GM21367 (cell line): ENCODE measurements at regions not wholly inside any gene's neighbourhood (a gene's known extent, or its start where the extent isn't known, plus 50 kb on each side); places are given as distances from the start of the nearest gene placed in this dataset.

ENCODE experiments used
- ATAC-seq: cut with Tn5 transposase; IDR thresholded peaks from one replicate; pipeline ENCODE4 v1.9.1; 2021; ENCODE audit not compliant: unreplicated experiment

GRCh38 chr14:98692832-98693231 is 579.2 kb downstream of the BCL11B start:
- ATAC-seq: no peak

- no peak for ATAC-seq
Measured at GRCh38 chr14:98694541-98694940, 577.5 kb downstream of the BCL11B start.

- ATAC-seq: no peak
Measured at GRCh38 chr14:98695809-98696208, 576.2 kb downstream of the BCL11B start.

- no peak for ATAC-seq
Measured at GRCh38 chr14:98698341-98698740, 573.7 kb downstream of the BCL11B start.

- ATAC-seq: no peak
Measured at GRCh38 chr14:98700748-98701147, 571.2 kb downstream of the BCL11B start.

GRCh38 chr14:98701377-98701776 is 570.6 kb downstream of the BCL11B start:
- ATAC-seq: no peak

- ATAC-seq: no peak
Measured at GRCh38 chr14:98704441-98704840, 567.6 kb downstream of the BCL11B start.

- no peak for ATAC-seq
Measured at GRCh38 chr14:98705871-98706300, 566.1 kb downstream of the BCL11B start.

- ATAC-seq: no peak
Measured at GRCh38 chr14:98707522-98707921, 564.5 kb downstream of the BCL11B start.

GRCh38 chr14:98708555-98708954 is 563.4 kb downstream of the BCL11B start:
- no peak for ATAC-seq

GRCh38 chr14:98711453-98711852 is 560.5 kb downstream of the BCL11B start:
- no peak for ATAC-seq

GRCh38 chr14:98714626-98715425 is 557.2 kb downstream of the BCL11B start:
- ATAC-seq: no peak

- no peak for ATAC-seq
Measured at GRCh38 chr14:98716133-98716532, 555.9 kb downstream of the BCL11B start.

GRCh38 chr14:98721061-98721460 is 550.9 kb downstream of the BCL11B start:
- no peak for ATAC-seq

- ATAC-seq: no peak
Measured at GRCh38 chr14:98724734-98725133, 547.3 kb downstream of the BCL11B start.

GRCh38 chr14:98725191-98725590 is 546.8 kb downstream of the BCL11B start:
- ATAC-seq: no peak

- ATAC-seq: no peak
Measured at GRCh38 chr14:98725676-98726075, 546.3 kb downstream of the BCL11B start.

GRCh38 chr14:98726585-98727405 is 545.2 kb downstream of the BCL11B start:
- no peak for ATAC-seq

- no peak for ATAC-seq
Measured at GRCh38 chr14:98728024-98728423, 544.0 kb downstream of the BCL11B start.

- no peak for ATAC-seq
Measured at GRCh38 chr14:98728836-98729235, 543.2 kb downstream of the BCL11B start.

- no peak for ATAC-seq
Measured at GRCh38 chr14:98731286-98731685, 540.7 kb downstream of the BCL11B start.

GRCh38 chr14:98731701-98732100 is 540.3 kb downstream of the BCL11B start:
- ATAC-seq: no peak
